Transverse colon (tissue), 4 donors: ENCODE measurements at regions not wholly inside any gene's neighbourhood (a gene's known extent, or its start where the extent isn't known, plus 50 kb on each side); places are given as distances from the start of the nearest gene placed in this dataset.

ENCODE experiments used
- DNase-seq: peaks from one replicate; pipeline ENCODE4 v3.0.0-alpha.2; 2019
- H3K27ac ChIP-seq, 4 donors: fragments of 200-600 bp; sonication (generic); 2 replicates each; pipeline ENCODE4 v1.5.1; 2016 to 2018; ENCODE audit warnings: inconsistent platforms in 4 of 4
- H3K27me3 ChIP-seq: fragments of 200-600 bp; sonication (generic); 2 replicates; pipeline ENCODE4 v1.5.1; 2017; ENCODE audit warnings: inconsistent platforms
- H3K36me3 ChIP-seq, 4 donors: fragments of 200-600 bp; sonication (generic); 2 replicates each; pipeline ENCODE4 v1.5.1; 2017 to 2019; ENCODE audit warnings: inconsistent platforms in 4 of 4
- H3K4me1 ChIP-seq, 4 donors: fragments of 200-600 bp; sonication (generic); 2 replicates each; pipeline ENCODE4 v1.5.1; 2017 to 2020; ENCODE audit warnings: inconsistent platforms in 4 of 4
- H3K4me3 ChIP-seq, 4 donors: fragments of 200-600 bp; sonication (generic); 1 replicate in 1 of 4; 2 replicates in 3 of 4; pipeline versions ENCODE4 v1.5.1 to v1.6.1; 2017 to 2019; ENCODE audit warnings: inconsistent platforms in 4 of 4
- H3K9me3 ChIP-seq, 2 donors: fragments of 200-600 bp; sonication (generic); 2 replicates each; pipeline ENCODE4 v1.5.1; 2017 to 2019; ENCODE audit warnings: inconsistent platforms in 2 of 2
- CTCF ChIP-seq, 5 experiments: fragments of 200-600 bp in 3 of 5; fragments of 450-650 bp in 2 of 5; sonication (generic) in 3 of 5; IDR thresholded peaks; 1 replicate in 2 of 5; 2 replicates in 3 of 5; pipeline ENCODE4 v1.5.1; 2016 to 2017; ENCODE audit warnings: antibody characterized with exemption in 5 of 5, inconsistent platforms in 3 of 5, mild to moderate bottlenecking in 2 of 5, moderate library complexity in 1 of 5
- EP300 ChIP-seq: sonication (generic); formaldehyde crosslinking; IDR thresholded peaks from one replicate; pipeline ENCODE4 v1.6.1; 2017; ENCODE audit warnings: antibody characterized with exemption, low read depth
- POLR2A ChIP-seq: fragments of 450-650 bp; IDR thresholded peaks from one replicate; pipeline ENCODE4 v1.6.1; 2016; ENCODE audit warnings: antibody characterized with exemption, mild to moderate bottlenecking, moderate library complexity
- POLR2AphosphoS5 ChIP-seq, 3 donors: sonication (generic); formaldehyde crosslinking; IDR thresholded peaks; one replicate each; pipeline ENCODE4 v1.6.1; 2016; ENCODE audit warnings: antibody characterized with exemption in 3 of 3
- WGBS, 2 donors: methylation state at CpG; one replicate each; pipeline ENCODE4 v1.1.5; 2018; ENCODE audit warnings: low coverage in 1 of 2; 5-methylcytosine and 5-hydroxymethylcytosine counted together
- in situ Hi-C, 4 donors: fragments of 200-750 bp; cut with MboI; loops; one replicate each; pipeline versions ENCODE4 v1.15.0 to v1.15.1; 2017; ENCODE audit warnings: low sequenced_read_pairs in 3 of 4, low pct_ligation_motif_present in 1 of 4, low pct_unique_long_range_greater_than_20kb in 1 of 4
- intact Hi-C: fragments of 100-400 bp; cut with DNase I; formaldehyde crosslinking; loops from one replicate; pipeline ENCODE4 v1.15.1; 2023; ENCODE audit warnings: low total_unique reads

DNA sequence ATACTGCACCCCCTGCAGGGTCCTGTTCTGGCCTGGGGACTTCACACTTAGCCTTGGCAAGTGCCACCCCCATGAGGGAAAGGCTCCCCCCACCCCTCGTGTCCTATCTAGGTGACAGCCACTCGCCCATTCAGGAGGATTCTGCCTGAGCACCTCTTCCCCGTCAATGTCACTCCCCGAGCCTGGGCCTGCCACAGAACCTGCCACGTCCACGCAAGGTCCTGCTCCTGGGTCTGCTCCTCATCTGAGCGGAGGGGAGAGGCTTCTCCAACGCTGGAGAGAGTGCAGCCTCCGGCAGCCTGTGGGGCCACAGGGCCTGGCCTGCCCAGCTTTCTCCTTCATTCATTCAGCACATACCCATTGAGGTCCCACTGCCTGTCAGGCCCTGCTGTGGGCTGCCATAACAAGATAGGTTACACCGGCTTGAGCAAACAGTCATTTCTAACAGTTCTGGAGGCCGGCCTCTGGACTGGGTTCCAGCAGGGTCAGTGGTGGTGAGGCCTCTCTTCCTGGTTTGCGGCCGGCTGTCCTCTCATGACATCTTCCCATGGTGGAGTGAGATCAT, 92.0 kb upstream of the RET start:
- DNase-seq = peak; percentile 5
- H3K4me1 ChIP-seq = no peaks in the 10 kb centered on the region
- no peak overlapping the region for H3K27ac ChIP-seq
- intact Hi-C loops = no loop called here
- H3K4me3 ChIP-seq = no peak overlapping the region
- no peaks in the 10 kb centered on the region for H3K36me3 ChIP-seq
- H3K9me3 ChIP-seq = no peaks in the 10 kb centered on the region
- H3K27me3 ChIP-seq = no peaks in the 10 kb centered on the region
- in situ Hi-C loops = no loop called here
- 91% methylated on average over 13 of the region's 13 CpGs; no CpG with 5 or more reads in 1 of the 2 donors for WGBS, 2 donors
- TF ChIP-seq POLR2AphosphoS5 (IDR thresholded peaks at IDR 0.05) = no peak
- TF ChIP-seq EP300 = no peak
- TF ChIP-seq CTCF (IDR thresholded peaks at IDR 0.05) = no peak
- no peak for TF ChIP-seq POLR2A

- DNase-seq = peak; percentile 4
- no peak overlapping the region for H3K4me3 ChIP-seq
- H3K27ac ChIP-seq = no peak overlapping the region
- H3K4me1 ChIP-seq = no peaks in the 10 kb centered on the region
- intact Hi-C loops = no loop called here
- TF ChIP-seq POLR2A (no peak), CTCF (IDR thresholded peaks at IDR 0.05) (no peak), EP300 (no peak), POLR2AphosphoS5 (IDR thresholded peaks at IDR 0.05) (no peak)
- H3K27me3 ChIP-seq = no peaks in the 10 kb centered on the region
- WGBS, 2 donors = 85 to 100% methylated on average over 3 to 11 of the region's 11 CpGs
- no peaks in the 10 kb centered on the region for H3K9me3 ChIP-seq
- no peaks in the 10 kb centered on the region for H3K36me3 ChIP-seq
- in situ Hi-C loops = no loop called here
Measured at GRCh38 chr10:42985436-42986316, 91.2 kb upstream of the RET start.

- intact Hi-C loops = no loop called here
- WGBS, 2 donors = 76% methylated on average over 4 of the region's 4 CpGs; no CpG with 5 or more reads in 1 of the 2 donors
- Histone ChIP-seq H3K4me1 (no peaks in the 10 kb centered on the region), H3K27ac (no peak overlapping the region), H3K9me3 (no peaks in the 10 kb centered on the region), H3K4me3 (no peak overlapping the region), H3K27me3 (no peaks in the 10 kb centered on the region), H3K36me3 (no peaks in the 10 kb centered on the region)
- TF ChIP-seq EP300 (no peak), POLR2AphosphoS5 (IDR thresholded peaks at IDR 0.05) (no peak)
- in situ Hi-C loops = no loop called here
- no peak for DNase-seq
Measured at GRCh38 chr10:42986633-42987032, 90.2 kb upstream of the RET start.

GRCh38 chr10:42987121-42987541, 89.7 kb upstream of the RET start:
- intact Hi-C loops = no loop called here
- no peaks in the 10 kb centered on the region for H3K36me3 ChIP-seq
- no peaks in the 10 kb centered on the region for H3K27me3 ChIP-seq
- 67% methylated on average over 8 of the region's 8 CpGs; no CpG with 5 or more reads in 1 of the 2 donors for WGBS, 2 donors
- TF ChIP-seq EP300 (no peak), POLR2A (no peak), POLR2AphosphoS5 (IDR thresholded peaks at IDR 0.05) (no peak), CTCF (IDR thresholded peaks at IDR 0.05) (no peak)
- H3K9me3 ChIP-seq = no peaks in the 10 kb centered on the region
- no peaks in the 10 kb centered on the region for H3K4me1 ChIP-seq
- no peak for DNase-seq
- no peak overlapping the region for H3K27ac ChIP-seq
- in situ Hi-C loops = no loop called here
- no peak overlapping the region for H3K4me3 ChIP-seq
